GM21528 (cell line): ENCODE measurements at regions not wholly inside any gene's neighbourhood (a gene's known extent, or its start where the extent isn't known, plus 50 kb on each side); places are given as distances from the start of the nearest gene placed in this dataset.

ENCODE experiments used
- ATAC-seq: cut with Tn5 transposase; IDR thresholded peaks from one replicate; pipeline ENCODE4 v1.9.1; 2021; ENCODE audit warnings: mild to moderate bottlenecking, moderate library complexity; ENCODE audit not compliant: unreplicated experiment, low FRiP score

GRCh38 chr2:118705032-118705431, 142.4 kb downstream of the EN1 start:
- ATAC-seq = no peak

GRCh38 chr2:118699447-118700175, 147.8 kb downstream of the EN1 start:
- ATAC-seq = no peak

GRCh38 chr2:118698564-118698963, 148.9 kb downstream of the EN1 start:
- ATAC-seq = no peak

GRCh38 chr2:118697781-118698180, 149.7 kb downstream of the EN1 start:
- ATAC-seq = no peak

GRCh38 chr2:118696786-118697465, 150.5 kb downstream of the EN1 start:
- no peak for ATAC-seq

- no peak for ATAC-seq
Observed at GRCh38 chr2:118693287-118693822, 154.1 kb downstream of the EN1 start.

- ATAC-seq = no peak
Observed at GRCh38 chr2:118689874-118690273, 157.6 kb downstream of the EN1 start.

- ATAC-seq = no peak
Observed at GRCh38 chr2:118689456-118689855, 158.0 kb downstream of the EN1 start.

GRCh38 chr2:118689033-118689432, 158.4 kb downstream of the EN1 start:
- no peak for ATAC-seq

- ATAC-seq = no peak
Observed at GRCh38 chr2:118687698-118688097, 159.8 kb downstream of the EN1 start.

- ATAC-seq = no peak
Observed at GRCh38 chr2:118687192-118687591, 160.3 kb downstream of the EN1 start.

- ATAC-seq = no peak
Observed at GRCh38 chr2:118686346-118686745, 161.1 kb downstream of the EN1 start.

GRCh38 chr2:118683460-118683859, 164.0 kb downstream of the EN1 start:
- no peak for ATAC-seq

- no peak for ATAC-seq
Observed at GRCh38 chr2:118678985-118679384, 168.5 kb downstream of the EN1 start.

GRCh38 chr2:118677546-118677945, 169.9 kb downstream of the EN1 start:
- ATAC-seq = no peak

- ATAC-seq = no peak
Observed at GRCh38 chr2:118675531-118675930, 171.9 kb downstream of the EN1 start.

- ATAC-seq = no peak
Observed at GRCh38 chr2:118672571-118673158, 174.8 kb downstream of the EN1 start.

GRCh38 chr2:118671701-118672454, 175.6 kb downstream of the EN1 start:
- ATAC-seq = no peak

GRCh38 chr2:118670838-118671237, 176.6 kb downstream of the EN1 start:
- ATAC-seq = no peak

- ATAC-seq = no peak
Observed at GRCh38 chr2:118670276-118670675, 177.2 kb downstream of the EN1 start.

- no peak for ATAC-seq
Observed at GRCh38 chr2:118669654-118670053, 177.8 kb downstream of the EN1 start.
